GM19035 (cell line): ENCODE measurements at regions not wholly inside any gene's neighbourhood (a gene's known extent, or its start where the extent isn't known, plus 50 kb on each side); places are given as distances from the start of the nearest gene placed in this dataset.

Experiments
- ATAC-seq: cut with Tn5 transposase; IDR thresholded peaks from one replicate; pipeline ENCODE4 v1.9.1; 2021; ENCODE audit not compliant: unreplicated experiment

DNA sequence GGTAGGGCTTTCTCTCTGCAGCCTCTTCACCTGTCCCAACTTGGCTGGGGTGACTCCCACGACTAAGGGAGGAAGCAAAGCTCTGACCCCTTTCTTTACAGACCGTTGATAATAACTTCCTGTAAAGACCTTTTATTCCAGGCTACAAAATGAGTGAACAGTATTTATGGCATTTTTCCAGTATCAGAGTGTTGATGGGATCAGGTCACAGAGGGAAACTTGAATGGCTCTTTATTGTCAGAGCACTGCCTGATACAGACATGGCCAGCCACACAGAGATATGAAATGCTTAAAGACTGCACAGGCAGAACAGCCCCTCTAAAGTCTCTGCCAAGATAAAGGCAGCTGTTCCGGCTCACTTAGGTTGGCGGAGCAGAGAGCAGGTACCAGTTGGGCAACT, 1033.9 kb upstream of the NR2F2 start:
- ATAC-seq: no peak

DNA sequence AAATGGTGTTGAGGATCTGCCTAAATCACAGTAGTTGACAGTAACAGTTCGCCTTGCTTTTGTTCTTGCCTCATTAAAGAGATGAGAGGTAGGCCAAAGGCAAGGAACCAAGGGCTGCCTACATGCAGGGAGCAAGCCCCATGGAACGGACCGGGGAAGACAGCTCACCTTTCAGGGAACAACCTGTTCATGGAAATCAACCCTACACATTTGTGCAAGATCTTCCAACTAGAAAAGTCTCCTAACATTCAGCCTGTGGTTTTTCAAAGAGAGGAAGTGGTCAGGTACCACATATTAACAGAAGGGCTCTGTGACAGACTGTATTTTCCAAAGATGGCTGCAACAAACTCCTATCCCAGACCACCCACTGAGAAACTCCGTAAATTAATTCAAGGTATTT, 1031.8 kb upstream of the NR2F2 start:
- ATAC-seq: no peak

DNA sequence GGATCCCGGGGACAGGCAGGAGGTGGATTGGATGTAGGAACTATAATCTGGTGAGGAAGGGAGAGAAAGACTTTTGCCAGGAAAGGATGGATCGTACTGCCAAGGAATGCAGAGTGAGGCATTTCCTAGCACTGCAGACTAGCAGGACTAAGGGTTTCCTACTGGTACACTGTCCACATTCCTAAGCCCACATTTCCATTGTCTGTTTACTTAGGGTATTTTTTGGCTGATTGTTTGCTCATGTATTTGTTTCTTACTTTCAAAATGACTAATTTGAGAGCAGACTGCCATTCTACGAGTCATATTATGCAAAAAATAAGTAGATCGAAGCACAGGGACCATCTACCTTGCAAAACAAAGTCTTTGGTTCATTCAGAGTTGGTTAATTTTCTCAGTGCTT, 1029.5 kb upstream of the NR2F2 start:
- ATAC-seq: no peak

DNA sequence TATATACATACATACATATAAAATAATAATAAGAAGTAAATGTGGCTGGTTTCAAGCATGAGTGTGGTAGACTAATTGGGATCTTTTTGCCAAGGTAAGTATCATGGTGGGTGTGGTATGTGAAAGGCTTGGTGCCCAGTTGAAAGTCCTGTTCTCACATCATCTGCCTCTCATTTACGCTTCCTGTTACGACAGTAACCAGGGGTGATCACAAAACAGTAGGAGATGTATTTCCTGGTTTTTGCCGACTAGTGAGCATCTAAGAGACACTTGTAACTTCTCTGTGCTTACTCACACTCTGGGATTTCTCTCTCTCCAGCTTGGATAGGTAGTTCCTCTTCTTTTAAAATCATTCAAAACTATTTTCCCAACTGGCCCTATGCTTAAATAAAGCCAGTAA, 1028.3 kb upstream of the NR2F2 start:
- ATAC-seq: no peak

DNA sequence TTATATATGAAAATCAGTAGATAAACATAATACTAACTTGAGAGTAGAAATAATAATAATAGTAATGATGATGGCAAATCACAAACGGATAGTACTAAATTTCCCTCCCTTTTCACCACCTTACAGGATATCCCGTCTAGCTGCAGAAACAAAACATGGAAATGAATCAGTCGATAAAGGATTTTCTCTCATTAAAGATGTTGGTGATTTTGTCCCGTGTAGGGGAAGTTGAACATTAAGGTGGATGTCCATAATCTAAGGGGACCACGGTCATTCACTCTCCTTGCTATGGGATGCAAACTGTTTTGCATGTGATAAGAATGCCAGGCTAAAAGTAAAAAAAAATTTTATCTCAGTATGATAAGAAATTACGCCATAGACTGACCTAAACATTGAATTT, 1027.7 kb upstream of the NR2F2 start:
- no peak for ATAC-seq

DNA sequence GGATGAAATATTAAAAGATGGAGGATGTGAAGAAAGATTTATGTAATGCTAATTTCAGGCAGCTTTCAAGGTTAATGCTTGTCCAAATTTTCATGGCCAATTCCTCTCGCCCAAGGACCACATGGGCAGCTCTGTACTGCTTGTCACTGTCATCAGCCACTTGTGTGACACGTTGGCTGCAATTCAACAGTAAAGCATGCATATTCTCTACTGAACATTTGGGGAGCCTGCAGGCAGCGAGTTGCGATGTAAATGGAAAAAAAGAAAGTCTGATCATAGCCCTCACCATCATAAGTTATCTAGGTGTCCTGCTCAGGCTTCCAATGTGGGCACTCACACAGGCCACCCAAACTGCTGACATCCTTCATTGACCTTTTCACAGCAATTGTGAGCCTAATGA, 1026.8 kb upstream of the NR2F2 start:
- no peak for ATAC-seq

DNA sequence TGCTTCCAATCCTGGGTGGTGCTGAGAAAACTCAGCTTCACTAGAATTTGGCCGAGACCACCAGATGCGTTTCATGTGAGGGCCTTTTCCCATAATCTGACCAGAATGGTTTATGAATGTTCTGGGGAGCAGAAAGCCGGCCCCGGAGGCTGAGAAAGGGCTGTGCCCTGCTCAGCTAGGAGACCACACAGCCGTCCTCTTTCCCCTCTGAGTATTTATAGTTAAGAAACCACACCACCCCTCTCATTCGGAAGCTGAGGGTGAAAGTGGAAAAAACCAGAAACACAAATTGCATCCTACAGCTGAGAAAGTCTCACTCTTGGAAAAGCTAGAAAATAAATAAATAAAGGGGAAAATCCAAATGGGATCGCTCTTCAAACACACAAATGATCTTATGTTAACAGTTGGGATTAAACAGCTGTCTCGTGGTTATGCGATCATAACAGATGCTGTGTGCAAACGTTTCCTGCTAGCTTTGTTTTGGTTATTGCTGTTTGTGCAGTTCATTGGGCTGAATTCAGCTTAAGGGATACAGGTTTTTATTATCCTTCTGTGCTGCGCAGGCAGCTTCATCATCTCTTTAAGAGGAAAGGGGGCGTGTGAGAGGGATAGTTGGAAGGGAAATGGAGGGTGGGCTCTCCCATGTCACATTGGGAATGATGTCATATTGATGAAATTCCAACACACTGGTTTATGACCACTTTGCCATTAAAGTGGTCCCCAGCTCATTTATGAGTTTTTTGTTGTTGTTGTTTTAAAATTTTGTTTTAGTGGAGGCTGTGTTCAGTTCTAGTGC, 1026.2 kb upstream of the NR2F2 start:
- ATAC-seq: no peak

DNA sequence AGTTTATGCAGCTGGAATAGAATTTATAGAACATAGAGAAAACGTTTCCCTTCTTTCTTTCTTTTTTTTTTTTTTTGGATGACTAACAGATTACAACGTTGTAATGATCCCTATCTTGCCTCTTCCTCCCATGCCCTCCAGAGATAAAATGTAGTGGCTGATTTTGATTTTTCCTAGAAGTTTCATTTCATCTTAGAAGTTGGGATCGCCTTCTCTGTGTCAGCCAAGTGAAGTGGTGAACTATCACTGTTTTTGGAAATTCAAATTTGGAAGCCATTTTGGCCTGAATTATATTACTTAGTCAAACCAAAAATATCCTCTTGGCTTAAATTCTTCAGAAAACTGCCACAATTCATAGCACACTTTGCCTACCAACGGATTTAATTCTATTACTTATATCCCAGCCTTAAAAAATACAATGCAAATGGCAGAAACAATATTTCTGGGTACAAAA, 1025.5 kb upstream of the NR2F2 start:
- no peak for ATAC-seq

DNA sequence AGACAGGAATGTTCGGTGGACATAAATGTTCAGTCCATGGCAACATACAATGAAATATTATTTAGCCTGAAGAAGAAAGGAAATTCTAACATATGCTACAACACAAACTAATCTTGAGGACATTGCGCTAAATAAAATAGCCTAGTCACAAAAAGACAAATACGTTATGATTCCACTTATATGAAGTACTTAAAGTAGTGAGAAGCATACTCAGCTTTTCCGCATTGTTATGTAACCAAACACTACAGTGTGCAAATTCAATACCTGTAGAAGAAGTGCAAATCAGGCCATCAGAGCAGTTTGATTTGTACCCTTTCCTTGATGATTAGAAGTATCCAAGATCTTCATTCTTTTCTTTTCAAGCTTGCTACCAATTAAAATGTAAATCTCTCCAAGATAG, 1023.4 kb upstream of the NR2F2 start:
- no peak for ATAC-seq

DNA sequence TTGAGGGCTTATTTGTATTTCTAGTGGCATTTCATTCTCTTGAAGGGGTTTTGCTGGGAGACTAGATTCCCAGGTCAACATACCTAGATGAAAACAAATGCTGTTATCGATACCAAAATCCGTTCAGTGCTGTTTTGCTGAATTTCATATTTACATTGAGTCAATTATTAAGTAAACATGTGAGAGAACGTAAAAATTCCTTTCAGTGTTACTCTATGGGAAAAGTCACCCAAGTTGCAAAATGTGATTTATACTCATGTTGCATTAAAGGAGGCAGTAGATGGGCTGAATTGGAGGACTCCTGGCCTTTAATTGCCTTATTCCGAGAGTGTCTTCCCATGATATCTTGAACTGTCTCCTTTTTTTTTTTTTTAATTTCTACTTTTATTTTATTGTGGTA, 1011.3 kb upstream of the NR2F2 start:
- no peak for ATAC-seq

DNA sequence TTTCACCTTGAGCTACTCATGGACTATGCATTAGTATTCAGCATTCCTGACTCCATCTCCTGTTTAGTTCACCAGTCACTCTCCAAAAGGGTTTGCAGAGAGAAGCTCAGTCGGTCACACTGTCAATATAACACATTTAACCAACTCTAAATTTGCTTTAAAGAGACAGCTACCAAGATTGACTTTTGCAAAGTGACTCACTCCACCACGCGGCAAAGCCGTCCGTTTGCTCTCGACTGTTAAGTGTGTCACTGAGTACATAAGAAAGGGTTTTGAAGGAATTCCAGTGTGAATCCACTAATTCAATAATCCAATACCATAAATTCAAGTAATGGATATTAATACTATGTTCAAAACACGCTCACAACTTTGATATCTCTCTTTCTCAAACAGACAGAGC, 1006.7 kb upstream of the NR2F2 start:
- no peak for ATAC-seq

DNA sequence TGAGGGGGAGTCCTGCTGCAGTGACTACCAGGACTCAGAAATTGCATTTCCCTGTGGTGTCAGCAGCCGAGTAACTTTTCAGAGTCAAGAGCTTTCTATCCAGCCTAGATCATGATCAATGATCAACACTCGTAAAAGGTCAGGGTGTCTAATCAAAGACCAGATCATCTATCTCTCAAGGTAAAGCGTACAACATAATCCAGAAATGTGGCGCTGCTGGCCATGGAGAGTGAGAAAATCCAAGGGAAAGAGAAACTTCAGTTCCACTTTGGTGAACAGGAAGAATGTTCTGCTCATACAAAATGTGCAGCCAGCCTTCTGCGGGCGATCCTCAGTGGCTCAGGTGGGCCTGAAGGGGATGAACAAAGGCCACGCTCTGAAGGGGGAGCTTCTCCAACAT, 1005.8 kb upstream of the NR2F2 start:
- no peak for ATAC-seq

DNA sequence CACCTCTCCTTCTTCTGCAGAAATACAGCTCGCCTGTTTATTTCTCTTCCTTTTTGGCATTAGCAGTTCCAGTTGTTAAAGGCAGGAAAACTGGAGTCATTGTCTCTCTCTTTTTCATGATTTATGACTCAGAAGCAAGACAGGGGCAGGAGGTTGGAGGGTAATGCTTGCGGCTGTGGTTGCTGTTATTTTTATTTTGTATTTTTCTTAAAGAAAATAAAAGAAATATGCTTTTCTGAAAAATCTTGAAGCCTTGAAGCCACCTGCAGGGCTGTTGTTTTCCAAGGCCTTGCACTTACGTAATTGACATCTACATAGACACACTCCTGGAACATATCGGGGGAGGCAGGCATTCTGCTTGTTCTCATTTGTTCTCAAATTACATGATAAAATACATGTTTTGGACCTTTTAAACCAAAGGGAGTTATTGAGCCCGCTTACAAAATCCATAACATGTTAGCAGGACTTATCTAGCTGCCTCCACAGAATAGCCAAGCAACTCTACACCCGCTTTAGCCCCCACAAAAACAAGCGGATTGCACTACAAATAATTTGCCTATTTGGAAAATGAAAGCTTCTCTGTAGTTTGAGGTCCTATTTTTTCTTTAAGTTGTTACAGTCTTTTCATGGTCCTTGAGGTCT, 1004.6 kb upstream of the NR2F2 start:
- no peak for ATAC-seq

DNA sequence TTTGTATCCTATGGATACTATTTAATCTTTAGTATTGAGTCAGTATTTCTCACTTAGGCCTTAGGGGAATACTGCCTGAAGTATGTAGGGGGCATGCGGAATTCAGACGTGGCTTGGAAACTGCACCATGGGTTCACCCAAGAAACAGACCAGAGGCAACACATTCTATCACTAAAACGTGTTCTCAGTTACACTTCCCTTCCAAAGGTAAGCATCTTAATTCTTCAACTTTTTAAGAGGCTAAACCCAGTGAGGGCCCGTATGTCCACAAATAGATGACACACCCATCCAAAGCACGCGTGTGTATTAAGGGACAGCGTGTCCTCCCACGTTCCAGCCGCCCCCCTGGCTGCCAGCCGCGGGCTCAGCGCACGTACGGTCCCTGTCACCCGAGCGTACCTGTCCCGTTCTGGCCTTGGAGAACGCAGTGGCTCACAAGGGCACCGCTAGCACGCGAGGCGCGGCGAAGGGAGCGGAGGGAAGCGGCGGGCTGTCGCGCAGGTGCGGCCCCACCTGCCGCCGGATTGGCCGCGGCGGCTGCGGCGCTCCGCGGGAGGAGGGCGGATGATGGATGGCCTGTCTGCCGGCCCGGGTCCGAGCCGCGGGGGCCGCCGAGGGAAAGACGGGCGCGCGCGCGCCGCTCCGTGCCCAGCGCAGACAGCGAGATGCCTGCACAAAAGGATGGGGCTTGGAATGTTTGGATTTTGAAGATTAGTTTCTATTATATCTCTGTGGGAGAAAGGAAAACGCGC, 1003.9 kb upstream of the NR2F2 start:
- ATAC-seq: no peak

DNA sequence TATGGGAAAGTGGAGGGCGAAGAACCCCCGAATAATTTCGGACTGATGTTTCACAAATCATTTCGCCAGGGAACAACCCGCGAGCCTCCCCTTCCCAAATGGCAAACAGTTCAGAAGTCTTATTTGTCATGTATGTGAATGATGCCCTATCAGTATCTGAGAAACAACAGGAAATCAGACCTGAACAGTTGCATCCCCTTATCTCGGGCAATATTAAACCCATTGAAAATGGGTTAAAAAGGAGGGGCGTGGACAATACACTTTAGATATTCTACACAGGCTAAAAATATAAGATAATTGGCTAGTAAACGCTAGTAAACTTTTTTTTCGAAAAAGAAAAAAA, 1003.3 kb upstream of the NR2F2 start:
- no peak for ATAC-seq

DNA sequence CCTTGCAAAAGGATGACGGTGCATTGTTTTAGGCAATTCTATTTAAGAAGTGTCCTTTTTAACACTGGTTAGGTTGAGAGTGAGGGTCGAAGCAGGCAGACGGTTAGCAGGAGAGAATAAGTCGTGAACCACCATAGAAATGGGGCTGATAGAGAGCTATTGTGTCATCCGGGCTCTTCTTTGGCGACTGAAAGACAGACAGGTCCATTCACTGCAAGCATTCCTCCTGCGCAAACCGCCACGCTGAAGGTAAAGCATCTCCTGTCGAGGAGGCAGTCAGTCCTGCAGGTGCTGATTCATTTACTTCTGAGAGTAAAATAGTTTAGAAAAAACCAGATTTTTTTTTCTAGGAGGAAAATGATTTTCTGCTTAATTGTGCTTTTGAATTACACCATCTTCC, 1002.8 kb upstream of the NR2F2 start:
- ATAC-seq: no peak

DNA sequence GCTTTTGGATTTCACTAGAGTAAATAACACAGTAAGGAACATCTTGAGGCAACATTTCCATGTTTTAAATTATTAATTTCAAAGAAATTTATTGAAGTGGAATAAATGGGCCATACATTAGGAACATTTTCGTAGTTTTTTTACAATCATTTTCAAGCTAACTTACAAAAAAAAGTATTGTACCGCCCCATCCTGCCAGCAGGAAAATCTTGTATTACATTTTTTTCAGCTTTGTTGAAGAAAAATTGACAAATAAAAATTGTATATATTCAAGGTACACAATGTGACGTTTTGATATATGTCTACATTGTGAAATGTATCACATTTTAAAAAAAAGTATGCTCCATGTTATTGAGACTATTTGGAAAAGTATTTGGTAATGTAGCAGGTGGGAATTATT, 1001.9 kb upstream of the NR2F2 start:
- ATAC-seq: no peak

DNA sequence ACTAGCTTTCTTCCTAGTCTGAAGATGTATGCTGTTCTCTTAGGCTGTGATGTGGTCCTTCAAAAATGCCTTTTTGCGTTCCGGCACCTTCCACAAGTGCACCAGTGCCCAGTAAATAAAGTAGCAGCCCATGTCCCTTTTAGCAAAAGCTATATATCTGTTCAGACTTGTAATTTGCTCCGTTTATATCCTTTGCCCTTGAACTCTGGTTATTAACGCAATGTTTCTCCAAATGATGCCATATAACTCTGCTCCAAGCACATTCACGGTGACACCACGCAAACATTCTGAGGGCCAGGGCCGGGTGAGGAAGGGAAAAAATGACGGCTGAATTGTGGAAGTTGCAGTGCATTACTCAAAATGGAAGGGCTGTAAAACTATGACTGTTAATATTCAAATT, 1001.1 kb upstream of the NR2F2 start:
- no peak for ATAC-seq

DNA sequence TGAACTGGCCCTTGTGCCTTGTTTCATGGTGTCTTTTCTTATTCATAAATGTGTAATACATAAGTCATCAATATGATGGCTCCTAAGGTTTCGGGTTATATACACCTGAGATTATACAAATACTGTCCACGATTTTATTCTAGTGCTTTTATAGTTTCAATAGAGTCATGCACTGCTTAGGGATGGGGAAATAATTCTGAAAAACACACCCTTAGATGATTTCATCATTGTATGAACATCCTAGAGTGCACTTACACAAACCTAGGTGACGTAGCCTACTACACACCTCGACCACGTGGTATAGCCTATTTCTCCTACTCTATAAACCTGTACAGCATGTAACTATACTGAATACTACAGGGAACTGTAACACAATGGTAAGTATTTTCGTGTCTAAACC, 988.8 kb upstream of the NR2F2 start:
- ATAC-seq: no peak

DNA sequence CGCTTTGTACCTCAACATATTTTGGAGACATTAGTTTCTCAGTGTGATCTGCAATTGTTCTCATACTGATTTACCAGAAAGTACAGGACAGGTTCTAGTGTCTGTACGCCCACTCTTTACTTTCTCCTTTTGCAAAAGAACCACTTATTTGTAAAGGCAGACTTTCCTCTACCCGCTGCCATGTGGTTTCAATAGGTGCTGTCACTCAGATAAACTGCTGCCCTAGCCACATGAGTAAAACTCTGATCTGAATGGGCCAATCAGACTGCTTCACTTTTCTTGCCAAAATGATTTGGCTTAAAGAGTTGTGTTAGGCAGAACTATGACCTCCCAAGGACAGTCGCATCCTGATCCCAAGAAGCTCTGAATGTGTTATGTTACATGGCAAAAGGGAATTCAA, 984.6 kb upstream of the NR2F2 start:
- no peak for ATAC-seq

DNA sequence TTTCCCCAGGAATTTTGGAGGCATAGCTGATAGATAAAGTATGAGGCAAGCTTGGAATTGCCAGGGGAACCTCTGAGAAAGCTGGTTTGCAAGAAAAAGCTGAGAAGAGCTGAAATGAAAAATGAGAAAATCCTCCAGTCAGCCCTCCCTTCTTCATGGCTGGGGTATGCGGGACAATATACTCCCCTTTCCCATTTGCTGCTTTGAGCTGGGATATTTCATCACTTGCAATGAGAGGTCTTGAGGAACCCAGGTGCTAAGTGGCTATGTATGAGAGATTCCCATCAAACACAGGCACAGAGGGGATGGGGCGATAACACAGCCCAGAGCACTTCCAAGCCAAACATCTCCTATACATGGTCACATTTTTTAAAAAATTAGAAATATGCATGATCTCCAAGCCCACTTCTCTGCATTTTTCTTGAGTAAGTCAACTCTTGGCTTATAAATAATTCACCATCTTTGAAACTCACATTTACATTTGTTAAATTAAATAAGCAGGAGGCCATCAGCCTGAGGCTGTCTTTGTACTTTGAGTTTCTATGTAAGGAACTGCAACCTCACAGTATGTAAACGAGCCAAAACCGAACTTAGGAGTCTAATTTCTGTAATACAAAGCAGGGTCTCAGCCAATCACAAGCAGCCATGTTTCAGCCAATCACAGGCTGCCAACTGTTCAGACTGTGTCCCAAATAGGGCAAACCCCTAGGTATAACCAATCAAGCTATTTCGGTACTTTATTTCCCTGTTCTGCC, 983.6 kb upstream of the NR2F2 start:
- no peak for ATAC-seq

DNA sequence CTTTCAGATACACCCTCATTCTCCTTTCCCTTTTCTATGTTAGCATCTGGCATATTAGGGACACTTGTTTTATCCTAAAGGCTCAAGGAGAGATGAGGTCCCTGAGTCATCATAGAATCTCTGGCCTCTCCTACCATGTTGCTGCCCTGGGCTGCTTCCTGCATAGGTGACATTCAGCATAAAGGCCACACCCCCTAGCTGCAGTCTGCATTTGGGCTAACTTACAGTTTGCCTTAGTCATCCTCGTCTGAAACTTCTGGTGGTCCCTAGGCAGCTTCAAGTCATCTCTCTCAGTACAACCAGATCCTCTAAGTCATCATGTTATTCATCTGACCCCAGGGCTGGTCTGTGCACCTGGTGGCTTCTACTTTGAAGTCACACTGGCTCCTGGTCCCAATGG, 982.7 kb upstream of the NR2F2 start:
- ATAC-seq: no peak
